Neutrophil (primary cell): ENCODE measurements at regions not wholly inside any gene's neighbourhood (a gene's known extent, or its start where the extent isn't known, plus 50 kb on each side); places are given as distances from the start of the nearest gene placed in this dataset.

Source experiments
- H3K27ac ChIP-seq: fragments of 200-600 bp; sonication (generic); 2 replicates; pipeline ENCODE4 v1.5.1; 2016; ENCODE audit warnings: mild to moderate bottlenecking, moderate library complexity
- H3K27me3 ChIP-seq: fragments of 200-600 bp; sonication (generic); 2 replicates; pipeline ENCODE4 v1.6.0; 2016; ENCODE audit warnings: mild to moderate bottlenecking
- H3K36me3 ChIP-seq: fragments of 200-600 bp; sonication (generic); 2 replicates; pipeline ENCODE4 v1.5.1; 2017
- H3K4me1 ChIP-seq, 2 experiments: fragments of 200-600 bp in 1 of 2; sonication (generic) in 1 of 2; 1 replicate in 1 of 2; 2 replicates in 1 of 2; pipeline versions ENCODE4 v1.5.1 to v1.6.1; 2013 to 2016; ENCODE audit warnings: low read depth in 1 of 2, low read length in 1 of 2, mild to moderate bottlenecking in 1 of 2, moderate library complexity in 1 of 2; ENCODE audit not compliant: control insufficient read depth in 1 of 2, insufficient read depth in 1 of 2
- H3K4me3 ChIP-seq, 2 experiments: fragments of 200-600 bp in 1 of 2; sonication (generic) in 1 of 2; 1 replicate in 1 of 2; 2 replicates in 1 of 2; pipeline ENCODE4 v1.5.1; 2013 to 2016; ENCODE audit warnings: low read depth in 1 of 2, low read length in 1 of 2, mild to moderate bottlenecking in 1 of 2, moderate library complexity in 1 of 2
- H3K9me3 ChIP-seq: fragments of 200-600 bp; sonication (generic); 2 replicates; pipeline ENCODE4 v1.5.1; 2016
- TF ChIP-seq, protein P1 (sequence below): fragments of 200-600 bp; sonication (generic); IDR thresholded peaks from 2 replicates; pipeline ENCODE4 v1.5.1; 2016; ENCODE audit warnings: antibody characterized with exemption

GRCh38 chr4:85168234-85168834, 201.8 kb upstream of the WDFY3 start:
- Histone ChIP-seq H3K4me3 (no peak overlapping the region), H3K27ac (no peak overlapping the region), H3K36me3 (no peaks in the 10 kb centered on the region), H3K27me3 (no peaks in the 10 kb centered on the region), H3K4me1 (no peaks in the 10 kb centered on the region), H3K9me3 (no peaks in the 10 kb centered on the region)
- TF ChIP-seq, protein P1, sequence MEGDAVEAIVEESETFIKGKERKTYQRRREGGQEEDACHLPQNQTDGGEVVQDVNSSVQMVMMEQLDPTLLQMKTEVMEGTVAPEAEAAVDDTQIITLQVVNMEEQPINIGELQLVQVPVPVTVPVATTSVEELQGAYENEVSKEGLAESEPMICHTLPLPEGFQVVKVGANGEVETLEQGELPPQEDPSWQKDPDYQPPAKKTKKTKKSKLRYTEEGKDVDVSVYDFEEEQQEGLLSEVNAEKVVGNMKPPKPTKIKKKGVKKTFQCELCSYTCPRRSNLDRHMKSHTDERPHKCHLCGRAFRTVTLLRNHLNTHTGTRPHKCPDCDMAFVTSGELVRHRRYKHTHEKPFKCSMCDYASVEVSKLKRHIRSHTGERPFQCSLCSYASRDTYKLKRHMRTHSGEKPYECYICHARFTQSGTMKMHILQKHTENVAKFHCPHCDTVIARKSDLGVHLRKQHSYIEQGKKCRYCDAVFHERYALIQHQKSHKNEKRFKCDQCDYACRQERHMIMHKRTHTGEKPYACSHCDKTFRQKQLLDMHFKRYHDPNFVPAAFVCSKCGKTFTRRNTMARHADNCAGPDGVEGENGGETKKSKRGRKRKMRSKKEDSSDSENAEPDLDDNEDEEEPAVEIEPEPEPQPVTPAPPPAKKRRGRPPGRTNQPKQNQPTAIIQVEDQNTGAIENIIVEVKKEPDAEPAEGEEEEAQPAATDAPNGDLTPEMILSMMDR: no peak

GRCh38 chr4:85170241-85170640, 203.8 kb upstream of the WDFY3 start:
- no peak overlapping the region for H3K27ac ChIP-seq
- no peaks in the 10 kb centered on the region for H3K36me3 ChIP-seq
- H3K4me3 ChIP-seq: no peak overlapping the region
- TF ChIP-seq, protein P1: no peak
- H3K27me3 ChIP-seq: no peaks in the 10 kb centered on the region
- H3K9me3 ChIP-seq: no peaks in the 10 kb centered on the region
- no peaks in the 10 kb centered on the region for H3K4me1 ChIP-seq

GRCh38 chr4:85175190-85175589, 208.7 kb upstream of the WDFY3 start:
- Histone ChIP-seq H3K4me3 (no peak overlapping the region), H3K4me1 (no peaks in the 10 kb centered on the region), H3K9me3 (no peaks in the 10 kb centered on the region), H3K27me3 (no peaks in the 10 kb centered on the region), H3K27ac (no peak overlapping the region), H3K36me3 (no peaks in the 10 kb centered on the region)
- TF ChIP-seq, protein P1: no peak

GRCh38 chr4:85177092-85177491, 210.6 kb upstream of the WDFY3 start:
- Histone ChIP-seq H3K9me3 (no peaks in the 10 kb centered on the region), H3K4me1 (no peaks in the 10 kb centered on the region), H3K36me3 (no peaks in the 10 kb centered on the region), H3K4me3 (no peak overlapping the region), H3K27ac (no peak overlapping the region), H3K27me3 (no peaks in the 10 kb centered on the region)
- TF ChIP-seq, protein P1: no peak

DNA sequence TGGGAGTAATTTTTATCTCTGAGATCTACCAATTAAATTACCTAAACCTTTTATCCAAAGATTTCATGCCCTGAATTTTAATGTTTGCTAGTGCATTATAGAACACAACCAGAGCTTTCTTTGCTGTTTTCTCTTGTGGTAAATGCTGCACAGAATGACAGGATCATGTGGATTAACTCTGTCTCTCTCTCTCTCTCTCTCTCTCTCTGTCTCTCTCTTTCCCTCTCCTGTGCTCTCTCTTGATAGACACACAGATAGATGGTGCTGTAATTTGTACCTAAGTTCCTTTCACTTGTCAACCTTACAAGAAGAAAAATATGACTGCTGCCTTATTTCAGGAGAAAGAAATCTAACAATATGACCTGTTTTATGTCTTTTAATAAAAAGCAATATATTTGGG, 211.2 kb upstream of the WDFY3 start:
- TF ChIP-seq, protein P1: no peak
- no peaks in the 10 kb centered on the region for H3K27me3 ChIP-seq
- H3K27ac ChIP-seq: no peak overlapping the region
- no peak overlapping the region for H3K4me3 ChIP-seq
- no peaks in the 10 kb centered on the region for H3K4me1 ChIP-seq
- no peaks in the 10 kb centered on the region for H3K9me3 ChIP-seq
- H3K36me3 ChIP-seq: no peaks in the 10 kb centered on the region

GRCh38 chr4:85180533-85180932, 214.0 kb upstream of the WDFY3 start:
- H3K27me3 ChIP-seq: no peaks in the 10 kb centered on the region
- H3K4me1 ChIP-seq: no peaks in the 10 kb centered on the region
- H3K36me3 ChIP-seq: no peaks in the 10 kb centered on the region
- H3K9me3 ChIP-seq: no peaks in the 10 kb centered on the region
- H3K4me3 ChIP-seq: no peak overlapping the region
- TF ChIP-seq, protein P1: no peak
- no peak overlapping the region for H3K27ac ChIP-seq
